IPS-20b (cell line): ENCODE measurements at regions not wholly inside any gene's neighbourhood (a gene's known extent, or its start where the extent isn't known, plus 50 kb on each side); places are given as distances from the start of the nearest gene placed in this dataset.

ENCODE experiments used
- H3K27ac ChIP-seq: one replicate; pipeline ENCODE4 v1.5.1; 2013; ENCODE audit warnings: low read length
- H3K27me3 ChIP-seq: 2 replicates; pipeline ENCODE4 v1.6.1; 2013; ENCODE audit warnings: mild to moderate bottlenecking, low read length, inconsistent platforms; ENCODE audit not compliant: insufficient read depth
- H3K36me3 ChIP-seq: 2 replicates; pipeline ENCODE4 v1.6.1; 2013; ENCODE audit warnings: low read depth, mild to moderate bottlenecking, inconsistent platforms, low read length, moderate library complexity; ENCODE audit not compliant: insufficient read depth
- H3K4me1 ChIP-seq: 2 replicates; pipeline ENCODE4 v1.6.1; 2013; ENCODE audit warnings: mild to moderate bottlenecking, control low read depth, inconsistent platforms, low read length, moderate library complexity; ENCODE audit not compliant: insufficient read depth
- H3K4me3 ChIP-seq: 2 replicates; pipeline ENCODE4 v1.5.1; 2013; ENCODE audit warnings: mild to moderate bottlenecking, low read length, inconsistent platforms
- H3K9ac ChIP-seq: 2 replicates; pipeline ENCODE4 v1.6.1; 2013; ENCODE audit warnings: low read depth, mild to moderate bottlenecking, inconsistent platforms, low read length, moderate library complexity
- H3K9me3 ChIP-seq: 2 replicates; pipeline ENCODE4 v1.6.1; 2013; ENCODE audit warnings: mild to moderate bottlenecking, low read depth, low read length, inconsistent platforms; ENCODE audit not compliant: insufficient read depth

DNA sequence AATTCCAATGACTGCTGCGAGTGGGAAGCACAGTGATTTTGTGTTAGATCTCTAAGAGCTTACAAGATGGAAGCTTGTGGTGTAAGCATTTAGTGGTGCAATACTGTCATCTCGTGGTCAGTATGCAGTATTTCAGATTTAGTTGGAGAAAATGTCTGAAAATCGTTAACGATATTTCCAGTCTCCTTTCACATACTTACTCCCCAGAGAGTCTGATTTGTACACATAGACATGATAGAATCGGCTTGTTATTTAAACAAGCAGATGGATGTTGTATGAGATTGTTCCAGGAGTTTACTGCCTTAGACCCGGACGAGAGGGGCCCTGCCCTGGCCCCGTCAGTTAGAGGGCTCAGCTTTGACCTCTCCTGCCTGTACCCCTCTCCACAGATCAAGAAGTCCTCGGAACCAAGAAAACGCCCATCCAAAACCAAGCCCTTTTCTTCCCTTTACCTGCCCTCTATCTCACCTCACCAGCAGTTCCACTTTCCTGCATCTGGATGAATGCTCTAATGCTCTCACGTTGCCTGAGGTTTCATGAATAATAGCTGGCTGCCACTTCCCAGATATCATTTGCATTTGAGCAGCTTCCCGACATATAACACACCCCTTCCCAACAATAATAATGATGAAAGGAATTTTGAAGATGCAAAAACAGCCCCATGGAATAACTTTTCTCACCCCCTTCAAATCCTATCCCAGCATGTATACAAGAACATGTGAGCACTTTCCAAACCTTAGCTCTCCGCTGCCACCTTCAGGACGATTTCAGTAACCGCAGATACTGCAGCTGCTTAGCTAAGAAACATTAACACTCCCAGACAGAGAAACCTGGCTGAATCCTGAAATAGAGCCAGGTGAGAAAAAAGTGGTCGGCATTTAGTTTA is 247.3 kb downstream of the LTN1 start:
- Histone ChIP-seq H3K27me3 (no peaks in the 10 kb centered on the region), H3K9ac (peak overlapping the region; percentile 34; the same call in 1 of the 2 replicates), H3K4me3 (peak overlapping the region; percentile 34; the same call in 1 of the 2 replicates), H3K27ac (no peak overlapping the region), H3K36me3 (no peaks in the 10 kb centered on the region), H3K4me1 (peaks cover 2% of the 10 kb centered on the region; the same call in 1 of the 2 replicates), H3K9me3 (no peaks in the 10 kb centered on the region)

DNA sequence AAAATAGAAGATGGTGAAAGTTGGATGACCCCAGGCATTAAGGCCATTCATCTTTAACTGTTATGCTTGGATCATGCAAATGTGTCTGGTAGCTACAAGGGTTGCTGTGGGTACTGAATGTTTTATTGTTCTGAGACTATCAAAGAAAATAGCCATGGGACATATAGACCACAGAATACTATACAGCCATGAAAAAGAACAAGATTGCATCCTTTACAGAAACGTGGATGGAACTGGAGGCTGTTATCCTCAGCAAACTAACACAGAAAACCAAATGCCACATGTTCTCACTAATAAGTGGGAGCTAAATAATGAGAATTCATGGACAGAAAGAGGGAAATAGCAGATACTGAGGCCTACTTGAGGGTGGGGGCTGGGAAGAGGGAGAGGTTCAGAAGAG is 249.0 kb downstream of the LTN1 start:
- H3K27ac ChIP-seq = no peak overlapping the region
- H3K4me3 ChIP-seq = no peak overlapping the region
- peaks cover 15% of the 10 kb centered on the region for H3K4me1 ChIP-seq
- H3K27me3 ChIP-seq = no peaks in the 10 kb centered on the region
- H3K9me3 ChIP-seq = no peaks in the 10 kb centered on the region
- no peaks in the 10 kb centered on the region for H3K36me3 ChIP-seq
- no peak overlapping the region for H3K9ac ChIP-seq

DNA sequence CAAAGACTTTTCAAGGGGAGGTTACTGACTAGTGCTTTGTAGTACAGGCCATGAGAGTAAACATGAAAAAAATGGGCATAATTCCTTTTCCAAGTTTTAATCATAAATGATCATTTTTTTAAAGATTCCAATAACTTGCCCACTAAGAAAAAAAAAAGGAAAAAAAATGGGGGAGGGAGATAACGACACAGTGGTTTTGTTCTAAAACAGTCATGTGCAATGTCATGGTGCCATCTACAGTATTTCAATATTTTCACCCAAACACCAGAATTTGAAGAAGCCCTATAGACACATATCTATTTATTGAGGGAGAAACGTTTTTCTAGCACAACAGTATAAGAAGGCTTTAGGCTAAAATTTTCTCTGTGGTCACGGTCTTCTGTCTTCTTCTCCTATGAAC is 250.2 kb downstream of the LTN1 start:
- Histone ChIP-seq H3K4me1 (peaks cover 20% of the 10 kb centered on the region), H3K36me3 (no peaks in the 10 kb centered on the region), H3K27me3 (no peaks in the 10 kb centered on the region), H3K4me3 (no peak overlapping the region), H3K9ac (no peak overlapping the region), H3K9me3 (no peaks in the 10 kb centered on the region), H3K27ac (no peak overlapping the region)

DNA sequence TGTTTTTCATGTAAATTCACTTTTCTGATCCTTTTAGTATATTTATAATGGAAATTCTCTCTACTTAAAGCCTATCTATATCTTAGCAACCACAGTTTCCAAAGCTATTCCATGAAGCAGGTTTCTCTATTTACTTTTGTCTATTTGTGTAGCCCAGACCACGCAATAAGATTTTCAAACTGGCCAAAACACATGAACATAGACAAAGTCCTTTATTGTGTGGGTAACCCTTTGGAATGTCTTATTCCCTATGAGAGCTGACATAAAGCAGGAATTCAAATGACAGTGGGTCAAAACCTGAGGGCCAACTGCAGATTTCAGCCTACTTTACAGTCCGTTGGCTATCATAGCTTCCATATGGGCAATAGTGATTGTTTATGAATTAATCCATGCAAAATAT is 252.6 kb downstream of the LTN1 start:
- Histone ChIP-seq H3K4me1 (peaks cover 18% of the 10 kb centered on the region; the same call in 1 of the 2 replicates), H3K36me3 (no peaks in the 10 kb centered on the region), H3K27me3 (no peaks in the 10 kb centered on the region), H3K4me3 (no peak overlapping the region), H3K9ac (no peak overlapping the region), H3K27ac (no peak overlapping the region), H3K9me3 (no peaks in the 10 kb centered on the region)

DNA sequence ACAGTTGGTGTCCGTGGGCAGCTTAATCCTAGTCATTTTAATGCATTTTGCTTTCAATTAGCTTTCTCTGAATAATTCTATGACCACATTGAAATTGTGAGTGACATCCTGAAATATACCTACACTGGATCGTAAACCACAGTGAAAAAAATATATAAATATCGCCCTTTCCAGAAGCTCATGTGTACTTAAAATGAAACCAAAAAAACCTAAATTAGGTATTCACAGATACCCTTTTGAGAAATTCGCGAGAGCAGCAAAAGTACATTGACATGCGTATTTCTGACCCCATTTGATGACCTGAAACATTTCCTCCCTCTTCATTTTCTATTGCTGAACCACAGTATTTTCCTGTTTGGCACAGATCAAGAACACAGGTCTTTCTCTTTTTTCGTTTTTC is 253.8 kb downstream of the LTN1 start:
- Histone ChIP-seq H3K4me3 (no peak overlapping the region), H3K9me3 (no peaks in the 10 kb centered on the region), H3K4me1 (peaks cover 18% of the 10 kb centered on the region; the same call in 1 of the 2 replicates), H3K36me3 (no peaks in the 10 kb centered on the region), H3K9ac (no peak overlapping the region), H3K27ac (no peak overlapping the region), H3K27me3 (no peaks in the 10 kb centered on the region)

DNA sequence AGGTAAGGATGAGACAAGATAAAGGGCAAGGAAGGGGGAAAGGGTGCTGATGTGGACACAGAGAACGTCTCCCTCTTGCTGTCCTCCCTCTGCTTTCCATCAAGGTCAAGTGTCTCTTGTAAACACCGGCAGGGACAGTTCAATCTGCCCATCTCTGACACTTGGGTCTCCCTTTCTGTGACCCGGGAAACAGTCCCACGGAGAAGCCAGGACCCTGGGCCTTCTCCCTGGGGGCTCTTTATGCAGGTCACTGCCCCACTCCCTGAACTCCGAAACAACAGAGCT is 254.3 kb downstream of the LTN1 start:
- no peaks in the 10 kb centered on the region for H3K9me3 ChIP-seq
- H3K27me3 ChIP-seq = no peaks in the 10 kb centered on the region
- no peak overlapping the region for H3K4me3 ChIP-seq
- H3K36me3 ChIP-seq = no peaks in the 10 kb centered on the region
- H3K4me1 ChIP-seq = peaks cover 18% of the 10 kb centered on the region; the same call in 1 of the 2 replicates
- H3K9ac ChIP-seq = no peak overlapping the region
- H3K27ac ChIP-seq = no peak overlapping the region

DNA sequence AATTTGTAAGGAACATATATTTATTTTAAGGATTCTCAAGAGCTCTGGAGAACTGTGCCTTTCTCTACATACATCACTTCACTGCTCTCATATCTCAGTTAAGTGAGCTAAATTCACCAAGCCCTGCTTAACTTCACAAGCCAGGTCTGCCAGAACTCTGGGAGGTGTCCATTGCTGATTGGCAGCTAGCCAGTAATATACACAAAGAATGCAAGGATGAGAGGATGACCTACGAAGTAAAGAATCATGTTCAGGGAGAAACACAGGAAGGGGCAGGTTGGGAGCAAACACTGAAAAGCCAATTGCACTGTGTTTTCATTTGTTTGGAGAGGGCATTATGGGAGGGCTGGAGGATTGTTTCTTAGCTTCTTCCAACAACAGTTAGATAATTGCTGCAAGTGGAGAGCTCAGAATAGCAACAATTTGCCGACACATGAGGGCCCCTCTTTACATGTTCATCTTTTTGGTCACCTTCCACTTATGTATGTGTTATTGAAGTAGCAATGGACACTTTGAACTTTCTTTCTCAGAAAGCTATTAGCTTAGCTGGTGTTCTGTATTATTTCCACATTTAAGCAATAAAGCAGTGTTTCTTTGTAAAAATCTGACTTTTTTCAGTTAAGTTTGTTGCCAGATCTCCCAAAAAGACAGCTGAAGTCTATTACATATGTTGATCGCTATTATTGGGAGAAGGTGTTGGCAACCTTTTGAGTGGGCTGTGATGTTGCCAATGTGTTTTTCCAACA is 254.8 kb downstream of the LTN1 start:
- Histone ChIP-seq H3K9me3 (no peaks in the 10 kb centered on the region), H3K27me3 (no peaks in the 10 kb centered on the region), H3K4me3 (no peak overlapping the region), H3K27ac (no peak overlapping the region), H3K4me1 (peaks cover 18% of the 10 kb centered on the region; the same call in 1 of the 2 replicates), H3K36me3 (no peaks in the 10 kb centered on the region), H3K9ac (no peak overlapping the region)

DNA sequence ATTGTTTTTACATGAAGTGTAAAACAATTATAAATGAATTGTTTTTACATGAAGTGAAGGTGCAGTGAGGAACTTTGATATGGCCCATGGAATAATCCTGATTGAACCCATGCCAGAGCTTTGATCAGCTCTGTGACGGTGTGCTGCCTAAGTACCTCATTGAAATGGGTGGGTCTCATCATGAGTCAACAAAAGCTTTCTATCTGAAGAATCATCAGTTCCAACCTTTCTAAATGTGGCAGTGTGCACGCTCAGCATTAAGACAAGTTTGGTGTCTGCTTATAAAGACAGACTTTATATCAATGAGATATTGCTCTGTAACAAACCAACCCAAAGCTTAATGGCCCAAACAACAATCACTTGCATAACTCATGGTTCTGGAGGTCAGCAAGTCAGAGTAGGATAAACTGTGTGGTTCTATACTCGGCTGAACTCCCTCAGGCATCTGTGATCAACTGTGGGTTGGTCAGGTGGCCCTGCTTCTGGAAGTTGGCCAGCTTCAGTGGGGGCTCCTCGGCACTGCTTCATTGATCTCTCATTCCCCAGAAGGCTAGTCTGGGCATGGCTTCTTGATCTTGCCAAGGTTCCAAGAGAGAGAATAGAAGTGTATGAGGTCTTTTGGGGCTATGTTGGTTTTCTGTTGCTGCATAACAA is 258.0 kb downstream of the LTN1 start:
- no peaks in the 10 kb centered on the region for H3K36me3 ChIP-seq
- peaks cover 14% of the 10 kb centered on the region; the same call in 1 of the 2 replicates for H3K4me1 ChIP-seq

DNA sequence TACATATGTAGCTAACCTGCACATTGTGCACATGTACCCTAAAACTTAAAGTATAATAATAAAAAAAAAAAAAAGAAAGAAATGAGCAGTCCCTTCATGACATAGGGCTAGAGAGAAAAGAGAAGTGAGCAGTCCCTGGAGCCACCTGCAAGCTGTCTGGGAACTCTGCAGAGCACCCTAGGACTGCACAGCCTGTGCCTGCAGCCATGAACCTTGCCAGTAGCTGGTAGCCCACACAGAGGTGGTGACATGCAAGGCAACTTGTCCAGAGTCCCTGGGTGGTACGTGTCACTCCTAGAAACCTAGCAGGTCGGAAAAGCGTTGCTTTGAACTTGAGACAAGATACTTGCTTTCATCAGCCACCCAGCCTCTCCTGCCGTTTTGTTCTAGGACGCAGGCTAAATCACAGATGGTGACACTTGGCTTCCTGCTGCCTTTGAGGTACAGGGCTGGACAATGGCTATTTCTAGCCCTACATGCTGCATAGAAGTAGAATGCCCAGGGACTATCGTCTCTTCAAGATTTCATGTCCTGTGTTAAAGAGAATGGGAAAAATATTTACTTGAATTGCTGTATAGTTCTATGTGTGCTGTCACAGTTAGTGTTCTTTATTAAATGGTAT is 260.9 kb downstream of the LTN1 start:
- H3K9ac ChIP-seq = no peak overlapping the region
- no peaks in the 10 kb centered on the region for H3K4me1 ChIP-seq
- H3K4me3 ChIP-seq = no peak overlapping the region
- no peak overlapping the region for H3K27ac ChIP-seq
- H3K9me3 ChIP-seq = no peaks in the 10 kb centered on the region
- no peaks in the 10 kb centered on the region for H3K27me3 ChIP-seq
- no peaks in the 10 kb centered on the region for H3K36me3 ChIP-seq

More for the DNA sequence above, 258.0 kb downstream of the LTN1 start:
- Histone ChIP-seq H3K9ac (no peak overlapping the region), H3K27ac (no peak overlapping the region), H3K9me3 (no peaks in the 10 kb centered on the region), H3K27me3 (no peaks in the 10 kb centered on the region), H3K4me3 (no peak overlapping the region)

DNA sequence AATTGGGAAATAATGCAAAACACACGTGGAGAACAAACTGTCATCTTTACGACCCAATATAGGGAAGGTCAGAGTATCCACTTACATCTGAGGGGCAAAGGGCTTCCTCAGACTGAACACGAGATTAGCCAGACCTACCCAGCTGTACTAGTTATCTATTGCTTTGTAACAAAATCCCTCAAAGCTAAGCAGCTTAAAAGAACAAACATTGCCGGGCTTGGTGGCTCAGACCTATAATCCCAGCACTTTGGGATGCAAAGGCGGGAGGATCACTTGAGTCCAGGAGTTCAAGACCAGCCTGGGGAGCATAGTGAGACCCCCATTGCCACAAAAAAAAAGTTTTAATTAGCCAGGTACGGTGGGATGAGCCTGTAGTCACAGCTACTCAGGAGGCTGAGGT is 262.8 kb downstream of the LTN1 start:
- no peaks in the 10 kb centered on the region for H3K9me3 ChIP-seq
- H3K4me1 ChIP-seq = no peaks in the 10 kb centered on the region
- no peaks in the 10 kb centered on the region for H3K27me3 ChIP-seq
- no peak overlapping the region for H3K9ac ChIP-seq
- H3K4me3 ChIP-seq = no peak overlapping the region
- no peaks in the 10 kb centered on the region for H3K36me3 ChIP-seq
- no peak overlapping the region for H3K27ac ChIP-seq

DNA sequence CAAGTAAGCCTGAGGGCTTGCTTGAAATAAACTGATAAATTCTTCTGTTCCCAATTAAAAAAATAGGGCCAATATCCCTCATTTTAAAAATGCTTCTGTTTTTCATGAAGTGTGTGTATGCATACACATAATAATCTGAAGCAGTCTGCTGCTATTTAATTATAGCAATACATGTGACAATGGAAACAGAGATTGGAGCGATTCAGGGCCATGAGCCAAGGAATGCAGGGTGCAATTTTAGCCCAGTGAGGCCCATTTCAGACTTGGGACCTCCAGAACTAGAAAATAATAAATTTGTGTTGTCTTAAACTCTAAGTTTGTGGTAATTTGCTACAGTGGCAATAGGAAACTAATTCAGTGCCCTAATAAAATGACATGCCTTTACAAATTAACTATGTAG is 264.9 kb downstream of the LTN1 start:
- no peaks in the 10 kb centered on the region for H3K36me3 ChIP-seq
- no peak overlapping the region for H3K9ac ChIP-seq
- H3K27me3 ChIP-seq = no peaks in the 10 kb centered on the region
- H3K4me3 ChIP-seq = no peak overlapping the region
- no peaks in the 10 kb centered on the region for H3K9me3 ChIP-seq
- no peaks in the 10 kb centered on the region for H3K4me1 ChIP-seq
- H3K27ac ChIP-seq = no peak overlapping the region
